Stimulated activated CD4-positive, alpha-beta T cell treated with anti-CD3 and anti-CD28 coated beads, Interleukin-1b, Interleukin-23, amount 100 ng/mL, for 24 hours (primary cell): ENCODE measurements at regions not wholly inside any gene's neighbourhood (a gene's known extent, or its start where the extent isn't known, plus 50 kb on each side); places are given as distances from the start of the nearest gene placed in this dataset.

ENCODE experiments used
- DNase-seq, 4 experiments: peaks; one replicate each; pipeline ENCODE4 v3.0.0-alpha.2; 2020; ENCODE audit warnings: low read depth in 4 of 4, low spot score in 1 of 4

DNA sequence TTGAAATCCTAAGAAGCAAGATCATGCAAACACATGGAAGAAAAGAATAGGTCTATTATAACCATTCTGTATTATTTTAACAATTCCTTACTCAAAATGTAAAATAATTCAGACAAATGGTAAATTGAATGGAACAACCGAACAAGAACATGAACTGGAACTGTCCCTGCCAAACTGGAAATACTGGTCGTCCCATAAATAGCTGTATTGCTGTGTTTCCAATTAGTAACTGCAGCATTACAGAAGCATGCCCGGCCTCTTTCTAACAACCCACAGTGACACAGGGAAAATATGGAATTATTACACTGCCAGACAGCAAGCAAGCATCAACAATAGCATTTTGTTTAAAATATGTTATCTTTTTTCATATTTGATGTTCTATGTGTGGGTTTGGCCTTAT is 1138.5 kb upstream of the PHF14 start:
- no peak for DNase-seq

DNA sequence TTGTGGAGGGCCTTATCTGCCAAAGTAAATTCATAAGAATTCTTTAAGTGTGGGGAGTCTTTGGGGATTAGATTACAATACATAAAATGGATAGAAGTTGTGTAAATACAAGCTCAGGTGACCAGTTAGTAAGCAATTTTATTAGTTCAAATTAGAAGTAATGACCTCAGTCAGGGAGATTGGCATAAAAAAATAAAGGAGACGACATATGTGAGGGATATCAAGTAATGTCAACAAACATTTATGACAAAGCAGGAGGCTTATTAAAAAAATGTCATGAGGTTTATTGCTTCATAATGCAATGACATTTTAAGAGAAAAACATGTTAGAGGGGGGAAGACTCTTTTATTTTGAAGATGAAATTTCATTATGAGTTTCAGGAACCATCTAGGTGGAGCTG is 1137.0 kb upstream of the PHF14 start:
- no peak for DNase-seq

DNA sequence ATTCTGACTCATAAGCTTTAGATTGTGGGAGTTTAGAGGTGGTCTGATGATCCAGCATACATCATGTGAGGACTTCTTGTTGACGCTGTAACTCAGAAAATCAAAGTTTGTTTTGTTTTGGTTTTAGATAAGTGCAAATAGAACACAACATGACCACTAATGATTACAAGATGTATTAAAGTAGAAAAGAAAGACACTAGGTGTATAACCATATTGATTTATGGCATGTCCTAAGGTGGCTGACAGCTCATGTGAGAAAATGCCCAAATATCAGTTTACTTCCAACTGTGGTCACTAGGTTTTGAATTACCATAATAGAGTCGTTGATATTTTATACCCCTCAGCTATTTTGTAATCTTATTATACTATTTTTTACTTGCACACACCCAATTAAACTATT is 1131.4 kb upstream of the PHF14 start:
- DNase-seq, result no peak

DNA sequence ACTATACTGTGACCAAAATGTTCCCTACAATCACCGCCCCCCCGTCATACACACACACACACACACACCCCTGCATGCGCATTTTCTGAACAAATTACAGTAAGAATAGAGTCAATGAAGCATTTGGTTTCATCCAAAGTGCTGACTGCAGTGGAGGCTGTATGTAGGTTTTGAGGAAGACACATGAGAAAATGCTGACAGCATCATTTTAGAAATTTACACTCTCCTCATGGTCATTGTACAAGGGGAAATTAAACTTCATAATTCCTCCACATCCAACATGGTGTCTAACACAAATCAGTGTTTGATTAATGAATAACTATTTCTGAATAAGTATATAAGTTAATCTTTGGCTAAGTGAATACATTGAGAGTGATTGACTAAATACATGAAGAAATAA is 1126.8 kb upstream of the PHF14 start:
- no peak for DNase-seq

DNA sequence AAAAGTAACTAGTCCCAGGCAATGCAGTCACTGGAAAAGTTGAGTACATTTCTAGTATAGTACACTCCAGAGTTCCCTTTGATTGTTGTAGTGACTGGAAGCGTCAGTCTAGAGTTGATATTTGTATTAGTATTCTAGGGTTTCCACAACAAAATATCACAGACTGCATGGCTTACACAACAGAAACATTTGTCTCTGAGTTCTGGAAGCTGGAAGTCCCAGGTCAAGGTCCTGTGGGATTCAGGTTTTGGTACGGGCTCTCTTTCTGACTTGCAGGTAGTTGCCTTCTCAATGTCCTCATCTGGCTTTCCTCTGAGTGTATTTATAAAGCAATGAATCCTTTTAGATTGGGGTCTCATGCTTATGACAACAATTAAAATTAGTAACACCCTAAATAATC is 1119.1 kb upstream of the PHF14 start:
- no peak for DNase-seq

DNA sequence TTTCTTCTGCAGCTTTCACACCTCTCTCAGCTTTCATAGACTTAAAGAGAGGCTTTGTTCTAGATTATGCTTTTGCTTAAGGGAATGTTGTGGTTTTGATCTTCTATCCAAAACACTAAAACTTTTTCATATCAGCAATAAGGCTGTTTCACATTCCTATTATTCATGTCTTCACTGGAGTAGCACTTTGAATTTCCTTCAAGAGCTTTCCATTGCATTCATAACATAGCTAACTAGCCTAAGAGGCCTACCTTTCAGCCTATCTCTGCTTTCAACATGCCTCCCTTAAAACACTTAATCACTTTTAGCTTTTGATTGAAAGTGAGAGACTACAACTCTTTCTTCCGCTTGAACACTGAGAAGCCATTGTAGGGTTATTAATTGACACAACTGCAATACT is 1117.0 kb upstream of the PHF14 start:
- DNase-seq, result no peak

DNA sequence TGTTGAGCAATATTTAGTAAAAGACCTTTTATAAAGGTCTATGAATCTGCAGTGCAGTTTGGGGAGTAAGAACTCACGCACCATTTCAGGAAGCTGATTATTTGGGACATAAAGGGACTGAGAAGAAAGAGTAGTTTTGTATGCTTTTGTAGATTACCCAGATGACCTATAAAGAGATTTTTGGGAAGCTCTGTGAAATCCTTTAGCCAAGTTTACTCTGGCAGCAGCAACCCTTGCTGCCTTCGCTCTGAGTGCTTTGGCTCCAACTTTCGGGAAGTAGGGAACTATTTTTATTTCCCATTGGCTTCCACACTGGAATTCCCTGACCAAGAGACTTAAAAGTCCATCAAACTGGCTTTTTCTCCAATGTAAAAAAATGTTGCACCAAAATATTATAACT is 1110.1 kb upstream of the PHF14 start:
- no peak for DNase-seq

DNA sequence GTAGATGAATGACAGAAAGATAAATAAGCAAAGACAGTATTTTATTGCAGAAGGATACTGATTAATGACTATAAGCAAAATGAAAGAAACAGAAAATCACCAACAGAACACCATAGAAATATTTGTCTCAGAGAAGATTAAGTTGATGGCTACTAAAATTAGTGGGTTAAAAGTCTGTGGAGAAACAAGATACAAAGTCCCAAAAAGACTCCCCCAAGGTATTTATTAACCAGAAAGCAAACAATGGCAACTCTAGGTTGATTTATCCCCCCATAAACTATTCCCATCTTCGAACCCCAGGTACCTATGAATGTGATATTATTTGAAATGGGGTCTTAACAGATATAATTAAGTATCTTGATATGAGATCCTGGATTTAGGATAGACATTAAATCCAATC is 1104.5 kb upstream of the PHF14 start:
- no peak for DNase-seq

DNA sequence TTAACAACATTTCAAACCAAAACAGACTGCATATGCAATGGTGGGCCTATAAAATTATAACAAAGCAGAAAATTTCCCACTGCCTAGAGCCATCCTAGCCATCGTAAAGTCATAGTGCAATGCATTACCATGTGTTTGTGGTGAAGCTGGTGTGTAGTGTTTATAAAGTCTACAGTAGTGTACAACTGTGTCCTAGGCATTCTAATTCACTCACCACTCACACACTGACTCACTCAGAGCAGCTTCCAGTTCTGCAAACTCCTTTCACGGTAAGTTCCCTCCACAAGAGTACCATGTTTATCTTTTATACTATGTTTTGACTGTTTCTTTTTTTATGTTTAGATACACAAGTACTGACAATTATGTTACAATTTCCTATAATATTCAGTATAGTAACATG is 1104.1 kb upstream of the PHF14 start:
- no peak for DNase-seq

DNA sequence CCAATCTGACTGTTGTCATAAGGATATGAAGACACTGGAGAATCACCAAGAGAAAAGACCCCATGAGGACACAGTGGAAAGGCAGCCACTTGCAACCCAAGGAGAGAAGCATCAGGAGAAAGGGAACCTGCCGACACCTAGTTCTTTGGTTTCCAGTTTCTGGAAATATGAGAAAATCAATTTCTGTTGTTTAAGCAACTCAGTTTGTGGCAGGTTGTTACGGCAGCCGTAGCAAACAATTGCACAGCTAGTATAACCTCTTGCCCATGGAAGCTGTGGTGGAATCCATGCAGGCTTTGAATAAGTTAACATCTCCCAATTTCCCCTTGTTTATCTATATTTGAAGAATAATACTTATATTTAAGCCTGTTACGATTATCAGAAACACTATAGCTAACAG is 1103.0 kb upstream of the PHF14 start:
- no peak for DNase-seq

DNA sequence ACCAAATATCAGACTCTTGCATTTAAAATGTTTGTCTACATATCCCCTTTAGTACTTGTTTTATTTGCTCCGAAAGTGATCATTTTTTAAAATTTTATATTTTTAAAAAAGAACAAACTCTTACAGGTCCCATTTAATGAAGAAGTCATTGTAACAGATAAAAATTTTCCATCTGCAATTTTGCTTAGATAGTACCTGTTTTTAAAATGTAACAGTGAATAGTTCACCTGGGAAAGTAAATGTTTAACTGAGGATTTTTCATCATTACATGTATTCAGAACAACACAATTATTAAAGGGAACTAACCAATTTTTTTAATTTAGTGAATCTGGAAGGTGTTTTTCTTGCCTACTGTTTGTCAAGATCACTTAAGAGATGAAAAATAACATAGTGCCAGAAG is 1099.5 kb upstream of the PHF14 start:
- no peak for DNase-seq

DNA sequence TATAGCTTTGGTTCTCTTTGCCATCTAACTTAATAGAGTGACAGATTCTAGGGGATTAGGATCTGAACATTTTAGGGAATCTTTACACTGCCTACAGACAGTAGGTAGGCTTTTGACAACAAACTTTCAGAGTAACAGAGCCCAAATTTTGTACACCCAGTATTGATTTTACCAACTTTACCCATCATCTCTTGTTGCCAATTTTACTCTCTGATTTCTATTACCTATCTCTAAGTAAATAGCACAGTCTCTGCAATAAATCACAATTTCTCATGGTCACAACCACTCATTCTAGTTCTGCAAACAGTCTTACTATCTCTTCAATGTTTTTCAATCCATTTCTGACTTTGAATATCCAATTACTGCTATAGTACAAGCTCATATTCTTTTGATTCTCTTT is 1097.6 kb upstream of the PHF14 start:
- DNase-seq, result no peak

DNA sequence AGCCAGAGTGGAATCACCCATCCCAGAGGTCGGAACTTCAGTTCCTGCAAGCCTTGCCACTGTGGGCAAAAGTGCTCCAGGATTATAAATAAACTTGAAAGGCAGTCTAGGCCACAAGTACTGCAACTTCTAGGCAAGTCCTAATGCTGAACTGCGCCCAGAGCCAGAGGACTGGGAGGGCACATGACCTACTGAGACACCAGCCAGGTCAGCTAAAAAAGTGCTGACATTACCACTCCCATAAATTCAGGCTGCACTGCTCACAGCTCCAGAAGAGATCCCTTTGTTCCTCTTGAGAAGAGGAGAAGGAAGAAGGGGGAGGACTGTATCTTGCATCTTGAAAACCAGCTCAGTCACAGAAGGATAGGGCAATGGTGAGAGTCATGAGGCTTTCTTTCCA is 1084.1 kb upstream of the PHF14 start:
- DNase-seq, result no peak

DNA sequence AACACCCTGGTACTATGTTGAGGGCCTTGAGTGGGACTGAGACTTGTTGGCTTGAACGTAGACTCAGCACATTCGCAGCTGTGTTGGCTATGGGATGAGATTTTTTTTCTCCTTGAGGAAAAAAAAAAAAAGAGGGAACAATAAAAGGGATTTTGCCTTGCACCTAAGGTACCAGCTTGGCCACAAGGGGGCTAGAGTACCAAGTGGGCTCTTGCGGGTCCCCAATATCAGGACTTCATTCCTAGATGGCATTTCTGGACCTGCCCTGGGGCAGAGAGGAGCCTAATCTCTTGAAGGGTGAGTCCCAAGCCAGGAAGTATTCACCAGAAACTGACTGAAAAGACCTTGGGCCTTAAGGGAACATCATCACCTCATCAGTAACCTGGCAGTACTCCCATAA is 1083.6 kb upstream of the PHF14 start:
- DNase-seq, result no peak

DNA sequence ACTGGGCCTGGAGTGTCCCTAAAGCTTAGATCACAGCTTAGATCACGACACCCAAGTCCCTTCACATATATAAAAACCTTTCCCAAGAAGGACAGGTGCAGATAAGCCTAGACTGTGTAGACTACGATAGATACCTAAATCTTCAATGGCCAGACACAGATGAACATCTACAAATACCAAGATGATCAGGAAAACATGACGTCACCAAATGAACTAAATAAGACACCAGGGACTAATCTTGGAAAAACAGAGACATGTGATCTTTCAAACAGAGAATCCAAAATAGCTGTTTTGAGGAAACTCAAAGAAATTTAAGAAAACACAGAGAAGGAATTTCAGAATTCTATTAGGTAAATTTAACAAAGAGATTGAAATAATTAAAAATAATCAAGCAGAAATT is 1082.6 kb upstream of the PHF14 start:
- DNase-seq, result no peak

DNA sequence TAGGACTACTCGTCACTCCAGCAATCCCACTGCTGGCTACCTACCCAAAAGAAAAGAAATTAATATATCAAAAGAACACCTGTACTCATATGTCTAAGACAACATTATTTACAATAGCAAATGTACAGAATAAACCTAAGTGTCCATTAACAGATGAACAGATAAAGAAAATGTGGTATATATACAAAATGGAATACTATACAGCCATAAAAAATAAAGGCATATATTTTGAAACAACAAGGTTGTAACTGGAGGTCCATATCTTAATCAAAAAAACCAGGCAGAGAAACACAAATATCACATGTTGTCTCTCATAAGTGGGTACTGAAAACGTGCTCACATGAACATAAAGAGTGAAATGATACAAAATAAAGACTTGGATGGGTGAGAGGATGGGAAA is 1073.3 kb upstream of the PHF14 start:
- no peak for DNase-seq

DNA sequence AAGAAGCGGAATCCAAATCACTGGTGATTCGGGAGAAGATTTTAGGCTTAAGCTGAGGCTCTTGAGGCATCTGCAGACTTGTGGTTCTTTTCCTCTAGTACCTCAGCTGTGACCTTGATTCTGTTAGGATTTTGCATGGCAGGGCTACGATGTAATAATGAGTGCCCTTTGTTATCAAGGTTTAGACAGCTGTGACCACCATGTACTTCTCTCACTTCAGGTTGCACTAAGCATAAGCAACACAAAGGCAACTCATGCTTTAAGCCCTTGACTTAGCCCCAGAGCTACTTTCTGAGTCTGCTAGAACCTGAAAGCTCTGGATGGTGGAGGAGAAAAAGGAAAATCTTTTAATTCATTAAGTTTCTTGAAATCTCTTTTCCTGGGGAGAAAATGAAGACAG is 1052.3 kb upstream of the PHF14 start:
- DNase-seq, result no peak

DNA sequence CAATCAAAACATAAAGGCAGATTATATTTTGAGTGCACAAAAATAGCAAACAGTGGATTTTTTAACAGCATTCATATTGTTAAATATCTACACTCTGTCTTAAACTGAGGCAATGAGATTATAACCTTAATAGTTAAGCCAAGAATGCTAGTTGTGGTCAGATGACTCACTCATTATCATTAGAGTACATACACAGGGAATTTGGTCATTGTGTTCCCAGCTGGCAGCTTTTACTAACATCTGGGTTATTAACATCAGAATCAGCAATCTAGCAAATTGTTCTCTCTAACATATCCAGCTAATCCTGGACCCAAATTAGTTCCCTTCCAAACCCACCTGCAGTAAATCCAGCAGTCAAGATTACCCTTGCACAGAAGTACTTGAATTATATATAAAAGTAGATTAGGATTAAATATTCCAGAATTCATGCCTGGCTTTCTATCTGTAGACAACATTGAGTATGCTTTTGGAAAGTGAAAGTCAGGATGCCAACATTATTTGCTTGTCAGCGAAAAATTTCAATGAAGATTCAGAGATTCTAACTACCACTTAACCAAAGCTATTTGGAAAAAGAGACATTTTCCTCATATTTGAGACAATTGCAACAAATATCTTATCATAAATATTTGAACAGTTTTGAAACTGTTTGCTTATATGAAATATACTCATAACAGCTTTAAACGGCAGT is 1035.6 kb upstream of the PHF14 start:
- no peak for DNase-seq

DNA sequence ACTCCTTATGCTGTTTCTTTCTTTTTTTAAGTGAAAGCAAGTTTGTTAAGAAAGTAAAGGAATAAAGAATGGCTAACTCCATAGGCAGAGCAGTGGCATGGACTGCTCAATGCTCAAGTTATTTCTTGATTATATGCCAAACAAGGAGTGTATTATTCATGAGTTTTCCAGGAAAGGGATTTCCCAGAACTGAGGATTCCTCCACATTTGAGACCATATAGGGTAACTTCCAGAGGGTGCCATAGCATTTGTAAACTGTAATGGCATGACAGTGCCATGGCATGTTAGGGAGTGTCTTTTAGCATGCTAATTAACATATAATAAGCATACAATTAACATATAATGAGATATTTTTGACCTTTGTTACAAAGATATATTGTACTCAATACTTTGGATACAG is 1034.5 kb upstream of the PHF14 start:
- DNase-seq, result no peak

DNA sequence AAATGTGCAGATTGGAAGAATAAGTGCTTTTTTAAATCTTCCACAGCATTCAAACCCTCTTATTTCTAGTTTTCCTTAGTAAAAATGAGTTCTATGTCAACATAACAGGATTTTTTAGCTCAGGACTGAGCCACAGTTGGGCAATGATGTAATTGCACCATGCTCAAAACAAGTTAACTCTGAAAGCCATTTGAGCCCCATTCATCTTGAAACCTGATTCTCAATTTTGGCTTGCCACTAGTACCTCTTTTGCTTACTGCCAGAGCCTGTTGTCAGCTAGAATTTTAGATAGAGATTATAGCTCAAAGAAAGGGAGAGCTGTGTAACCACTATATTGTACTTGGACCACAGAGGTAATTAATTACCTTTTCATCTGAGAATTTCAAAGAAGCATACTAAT is 1028.5 kb upstream of the PHF14 start:
- DNase-seq, result no peak

DNA sequence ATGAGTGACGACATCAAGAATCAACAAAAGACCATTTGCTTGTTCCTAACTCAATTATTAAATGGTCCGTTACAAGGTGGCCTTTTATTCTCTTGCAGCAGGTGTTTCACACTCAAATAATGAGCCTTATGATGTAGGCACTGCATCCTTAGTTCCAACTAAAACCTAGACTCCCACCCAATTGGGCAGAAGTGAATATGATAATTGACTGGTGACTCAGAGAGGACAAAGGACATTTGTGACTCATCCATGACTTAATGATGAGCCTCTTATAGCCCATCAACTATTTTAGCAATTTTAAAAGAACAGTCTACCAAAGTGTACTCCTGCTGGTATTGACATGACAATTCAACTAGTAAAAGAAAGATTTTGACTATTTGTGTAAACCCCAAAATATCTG is 1027.8 kb upstream of the PHF14 start:
- DNase-seq, result no peak

DNA sequence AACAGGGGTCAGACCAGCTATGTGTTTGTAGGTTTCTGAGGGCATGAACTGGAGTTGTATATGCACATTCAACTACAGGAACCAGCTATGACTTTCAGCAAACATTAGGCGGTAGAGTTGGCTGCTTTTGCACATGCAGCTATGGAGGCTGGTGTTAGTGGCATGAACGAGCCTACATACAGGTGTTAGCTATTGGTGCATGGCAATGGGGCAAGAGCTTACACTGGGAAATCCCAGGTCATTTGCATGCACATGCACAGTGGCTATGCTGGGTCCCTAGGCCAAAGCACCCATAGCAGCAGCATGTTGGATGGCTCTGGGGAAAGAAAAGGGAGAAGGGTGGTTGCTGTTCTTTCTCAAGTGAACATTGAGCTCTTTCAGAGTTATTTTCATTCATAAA is 1018.5 kb upstream of the PHF14 start:
- DNase-seq, result no peak

DNA sequence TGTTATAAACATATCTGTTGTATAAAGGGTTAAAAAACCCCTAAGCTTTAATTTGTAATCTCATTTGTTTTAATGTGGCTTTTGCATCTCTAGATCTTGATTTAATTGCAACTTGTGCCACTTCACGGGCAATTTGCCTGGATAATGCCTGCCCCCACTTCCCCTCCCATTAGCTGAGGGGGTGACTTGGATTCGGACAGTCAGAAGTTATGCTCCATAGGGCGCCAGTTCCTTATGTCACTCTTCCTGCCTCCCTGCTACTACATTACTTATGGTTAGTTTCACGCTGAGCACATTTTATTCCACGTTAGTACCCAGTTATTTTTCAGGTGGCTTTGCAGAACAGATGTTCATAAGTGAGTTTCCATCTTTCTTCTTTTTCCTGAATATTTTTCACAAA is 1015.2 kb upstream of the PHF14 start:
- no peak for DNase-seq

DNA sequence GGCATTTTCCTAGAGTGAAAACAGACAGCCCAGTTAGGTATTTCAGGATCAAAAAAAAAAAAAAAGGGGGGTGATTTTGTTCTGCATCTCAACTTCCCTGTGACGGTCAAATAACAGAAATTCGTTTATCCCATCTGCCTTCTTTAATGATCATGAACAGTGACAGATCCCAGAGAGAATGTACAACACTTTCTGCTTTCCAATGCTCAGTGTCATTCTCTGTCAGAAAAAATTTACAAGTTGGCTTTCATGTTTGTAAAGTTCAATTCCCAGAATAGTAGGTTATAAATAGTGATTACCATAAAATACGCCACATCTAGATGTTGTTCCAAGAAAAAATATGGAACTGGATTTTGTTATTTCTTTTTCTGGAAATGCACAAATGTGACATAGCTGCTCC is 1013.2 kb upstream of the PHF14 start:
- DNase-seq, result no peak
